ENCODE measurements at regions not wholly inside any gene's neighbourhood (a gene's known extent, or its start where the extent isn't known, plus 50 kb on each side); places are given as distances from the start of the nearest gene placed in this dataset.

- TF ChIP-seq CTCF (IDR thresholded peaks at IDR 0.05) (no peak), POLR2A (IDR thresholded peaks at IDR 0.05) (no peak)
Measured at GRCh38 chr7:31260851-31261250, 79.7 kb downstream of the NEUROD6 start.

Measured in thyroid gland (tissue), 4 donors.